C4-2B (cell line): ENCODE measurements at regions not wholly inside any gene's neighbourhood (a gene's known extent, or its start where the extent isn't known, plus 50 kb on each side); places are given as distances from the start of the nearest gene placed in this dataset.

Source experiments
- H3K27ac ChIP-seq: fragments of 450-650 bp; 2 replicates; pipeline ENCODE4 v1.5.1; 2017
- ZFX ChIP-seq: fragments of 450-650 bp; IDR thresholded peaks from 2 replicates; pipeline ENCODE4 v1.6.1; 2017
- TF ChIP-seq, protein P1 (sequence below): fragments of 450-650 bp; conservative IDR thresholded peaks from 2 replicates; pipeline ENCODE4 v1.5.1; 2017; ENCODE audit warnings: mild to moderate bottlenecking

DNA sequence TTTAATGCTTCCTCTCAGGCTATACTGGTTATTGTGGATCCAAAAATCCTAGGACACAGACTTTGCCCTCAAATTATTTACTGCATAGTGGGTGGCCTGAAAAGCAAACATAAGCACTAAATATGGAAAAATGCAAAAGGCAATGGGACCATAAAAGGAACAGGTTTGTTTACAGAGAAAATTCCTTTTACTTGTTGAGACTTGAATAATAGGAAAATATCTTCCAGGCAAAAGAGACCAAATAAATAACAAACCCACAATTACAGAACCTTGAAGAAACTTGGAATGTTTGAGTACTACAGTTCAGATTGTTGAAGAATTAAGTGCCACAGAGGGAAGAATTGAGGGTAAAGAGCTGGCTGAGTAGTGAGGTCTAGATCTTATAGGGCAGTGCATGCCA is 711.0 kb downstream of the C4orf33 start:
- H3K27ac ChIP-seq = no peak overlapping the region
- TF ChIP-seq, protein P1, sequence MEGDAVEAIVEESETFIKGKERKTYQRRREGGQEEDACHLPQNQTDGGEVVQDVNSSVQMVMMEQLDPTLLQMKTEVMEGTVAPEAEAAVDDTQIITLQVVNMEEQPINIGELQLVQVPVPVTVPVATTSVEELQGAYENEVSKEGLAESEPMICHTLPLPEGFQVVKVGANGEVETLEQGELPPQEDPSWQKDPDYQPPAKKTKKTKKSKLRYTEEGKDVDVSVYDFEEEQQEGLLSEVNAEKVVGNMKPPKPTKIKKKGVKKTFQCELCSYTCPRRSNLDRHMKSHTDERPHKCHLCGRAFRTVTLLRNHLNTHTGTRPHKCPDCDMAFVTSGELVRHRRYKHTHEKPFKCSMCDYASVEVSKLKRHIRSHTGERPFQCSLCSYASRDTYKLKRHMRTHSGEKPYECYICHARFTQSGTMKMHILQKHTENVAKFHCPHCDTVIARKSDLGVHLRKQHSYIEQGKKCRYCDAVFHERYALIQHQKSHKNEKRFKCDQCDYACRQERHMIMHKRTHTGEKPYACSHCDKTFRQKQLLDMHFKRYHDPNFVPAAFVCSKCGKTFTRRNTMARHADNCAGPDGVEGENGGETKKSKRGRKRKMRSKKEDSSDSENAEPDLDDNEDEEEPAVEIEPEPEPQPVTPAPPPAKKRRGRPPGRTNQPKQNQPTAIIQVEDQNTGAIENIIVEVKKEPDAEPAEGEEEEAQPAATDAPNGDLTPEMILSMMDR = no peak
- no peak for TF ChIP-seq ZFX

DNA sequence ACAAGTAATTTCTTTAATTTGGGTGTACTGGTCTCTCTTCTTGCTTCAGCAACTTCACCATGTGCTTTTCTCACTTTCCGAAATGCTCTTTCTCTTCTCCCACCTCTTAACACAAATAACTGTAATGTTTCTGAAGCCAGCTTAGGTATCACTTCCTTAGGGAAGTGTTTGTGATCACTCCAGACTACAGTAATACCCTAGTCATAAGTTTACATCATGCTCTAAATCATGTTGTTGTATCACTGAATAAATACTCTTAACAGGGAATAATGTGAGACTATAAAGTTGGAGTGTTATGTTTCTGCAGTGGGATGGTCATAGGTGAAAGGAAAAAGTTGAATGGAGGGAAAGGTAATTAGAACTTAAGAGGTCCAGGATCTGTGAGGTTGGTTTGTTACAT is 712.3 kb downstream of the C4orf33 start:
- TF ChIP-seq ZFX = no peak
- TF ChIP-seq, protein P1 = no peak
- H3K27ac ChIP-seq = no peak overlapping the region

DNA sequence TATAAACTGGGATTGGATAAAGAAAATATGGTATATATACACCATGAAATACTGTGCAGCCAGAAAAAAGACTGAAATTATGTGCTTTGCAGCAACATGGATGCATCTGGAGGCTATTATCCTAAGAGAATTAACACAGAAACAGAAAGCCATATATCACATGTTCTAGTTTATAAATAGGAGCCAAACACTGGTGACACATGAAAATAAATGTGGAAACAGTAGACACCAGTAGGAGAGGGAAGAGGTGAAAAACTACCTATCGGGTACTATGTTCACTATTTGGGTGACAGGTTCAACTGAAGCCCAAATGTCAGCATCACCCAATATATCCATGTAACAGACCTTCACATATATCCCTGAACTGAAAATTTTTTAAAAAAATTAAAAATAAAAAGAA is 725.1 kb downstream of the C4orf33 start:
- TF ChIP-seq, protein P1 = no peak
- no peak for TF ChIP-seq ZFX
- H3K27ac ChIP-seq = no peak overlapping the region

DNA sequence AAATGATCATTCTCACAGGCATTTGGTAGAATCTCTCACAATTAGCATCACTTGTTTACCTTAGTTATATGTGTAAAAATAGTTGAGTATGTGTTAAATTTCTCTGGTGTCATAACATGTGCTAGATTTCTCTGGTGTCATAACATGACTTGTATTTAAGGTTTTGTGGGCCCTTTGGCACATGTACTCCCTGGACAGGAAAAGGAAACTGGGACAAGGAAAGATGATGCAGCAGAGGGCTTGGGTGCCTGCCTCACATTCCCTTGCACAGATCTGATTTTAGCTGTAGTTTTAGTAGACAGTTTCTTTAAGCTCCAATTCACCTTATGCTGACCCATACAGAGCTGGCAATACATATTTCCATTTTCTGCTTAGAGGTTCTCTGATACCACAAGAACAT is 726.0 kb downstream of the C4orf33 start:
- TF ChIP-seq, protein P1 = no peak
- no peak for TF ChIP-seq ZFX

DNA sequence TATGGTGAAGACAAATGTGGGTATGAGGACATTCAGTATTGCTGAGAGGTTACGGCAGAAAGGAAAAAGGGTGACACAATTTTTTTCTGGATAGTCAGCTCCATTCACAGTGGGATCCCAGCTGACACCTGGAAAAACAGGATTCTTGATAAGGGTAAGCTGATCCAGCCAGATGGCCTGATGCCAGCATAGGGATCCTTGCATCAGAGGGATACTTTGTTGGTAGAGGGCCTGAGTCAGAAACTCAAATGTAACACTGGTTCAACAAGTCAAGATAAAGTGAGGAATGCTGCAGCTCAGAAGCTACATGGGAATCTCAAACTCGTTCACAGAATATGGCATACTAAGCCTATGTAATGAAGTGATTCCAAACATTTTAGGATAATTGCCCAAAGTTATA is 726.7 kb downstream of the C4orf33 start:
- TF ChIP-seq, protein P1 = no peak
- no peak for TF ChIP-seq ZFX
- no peak overlapping the region for H3K27ac ChIP-seq

More for the DNA sequence above, 726.0 kb downstream of the C4orf33 start:
- no peak overlapping the region for H3K27ac ChIP-seq

DNA sequence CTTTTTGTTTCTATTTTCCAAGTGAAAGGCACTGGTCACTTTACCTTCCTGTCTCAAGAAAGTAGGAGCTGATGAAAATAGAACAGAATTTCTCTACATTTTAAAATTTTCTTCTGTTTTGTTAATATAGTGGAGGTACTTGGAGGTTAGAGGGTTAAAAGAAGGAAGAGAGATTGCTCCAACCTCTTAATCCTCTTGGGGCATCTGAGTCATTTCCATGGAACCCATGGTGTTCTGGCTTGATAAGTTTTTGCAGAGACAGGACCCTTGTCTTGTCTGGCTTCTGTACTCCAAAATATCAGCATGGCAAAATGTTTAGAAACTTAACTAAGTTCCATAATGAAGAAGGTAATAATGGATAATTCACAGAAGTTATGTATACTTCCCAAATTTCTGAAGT is 727.2 kb downstream of the C4orf33 start:
- TF ChIP-seq, protein P1 = no peak
- TF ChIP-seq ZFX = no peak
- no peak overlapping the region for H3K27ac ChIP-seq

DNA sequence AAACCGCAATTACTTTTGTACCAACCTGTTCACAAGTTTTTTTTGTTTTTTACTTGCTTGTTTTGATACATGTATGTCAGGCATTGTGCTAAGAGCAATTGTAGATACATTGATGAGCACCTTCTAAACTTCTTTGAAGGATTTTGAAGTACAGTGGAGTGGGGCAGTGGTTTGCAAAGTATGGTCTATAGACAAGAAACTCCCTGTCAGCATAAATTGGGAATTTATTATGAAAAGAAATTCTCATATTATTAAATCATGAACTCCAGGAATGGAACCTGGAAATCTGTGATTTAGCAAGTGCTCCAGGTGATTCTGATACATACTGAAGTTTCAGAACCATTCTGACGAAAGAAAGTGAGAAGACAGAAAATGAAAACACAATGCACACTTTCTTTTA is 733.4 kb downstream of the C4orf33 start:
- TF ChIP-seq, protein P1 = no peak
- no peak for TF ChIP-seq ZFX
- H3K27ac ChIP-seq = no peak overlapping the region
